PFSK-1 (cell line): ENCODE measurements at regions not wholly inside any gene's neighbourhood (a gene's known extent, or its start where the extent isn't known, plus 50 kb on each side); places are given as distances from the start of the nearest gene placed in this dataset.

Experiments
- FOXP2 ChIP-seq: optimal IDR thresholded peaks from 2 replicates; pipeline ENCODE3; 2011; ENCODE audit warnings: borderline replicate concordance, control low read depth, inconsistent platforms; ENCODE audit not compliant: insufficient read depth; ENCODE audit errors: extremely low read length, extremely low read depth
- POLR2AphosphoS5 ChIP-seq: IDR thresholded peaks from 2 replicates; pipeline ENCODE4 v1.6.1; 2012; ENCODE audit warnings: low read depth, mild to moderate bottlenecking, control low read depth, low read length, moderate library complexity
- SIN3A ChIP-seq: IDR thresholded peaks from 2 replicates; pipeline ENCODE4 v1.6.1; 2012; ENCODE audit warnings: mild to moderate bottlenecking, low read length, moderate library complexity, borderline replicate concordance; ENCODE audit not compliant: insufficient read depth
- TAF1 ChIP-seq: IDR thresholded peaks from 2 replicates; pipeline ENCODE4 v1.6.1; 2012; ENCODE audit warnings: low read length, control low read depth, borderline replicate concordance; ENCODE audit not compliant: insufficient read depth
- TF ChIP-seq, protein P1 (sequence below), 2 experiments: IDR thresholded peaks; 2 replicates each; pipeline versions ENCODE4 v1.6.1 to v1.8.0; 2011 to 2012; ENCODE audit warnings: low read depth in 2 of 2, low read length in 2 of 2, control low read depth in 1 of 2, inconsistent platforms in 1 of 2, mild to moderate bottlenecking in 1 of 2, moderate library complexity in 1 of 2; ENCODE audit not compliant: insufficient read depth in 1 of 2

DNA sequence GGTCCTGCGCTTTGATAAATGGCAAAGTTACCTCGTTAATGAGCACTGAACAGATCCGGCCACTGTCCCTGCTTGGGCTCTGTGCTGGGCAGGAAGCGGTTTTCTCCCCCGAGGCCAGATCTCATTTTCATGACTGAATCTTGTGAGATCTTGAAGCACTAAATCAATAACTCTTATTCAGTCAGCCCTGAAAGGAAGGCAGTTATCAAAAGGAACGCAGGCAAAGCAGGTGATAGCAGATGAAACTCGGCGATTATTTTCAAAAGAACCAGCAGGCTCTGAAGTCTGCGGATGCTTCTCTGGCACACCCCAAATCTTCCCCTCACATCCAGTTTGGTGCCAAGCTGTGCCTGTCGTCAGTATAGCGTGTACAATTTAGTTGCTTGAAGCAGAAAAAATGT, 228.7 kb downstream of the BAMBI start:
- TF ChIP-seq, protein P1, sequence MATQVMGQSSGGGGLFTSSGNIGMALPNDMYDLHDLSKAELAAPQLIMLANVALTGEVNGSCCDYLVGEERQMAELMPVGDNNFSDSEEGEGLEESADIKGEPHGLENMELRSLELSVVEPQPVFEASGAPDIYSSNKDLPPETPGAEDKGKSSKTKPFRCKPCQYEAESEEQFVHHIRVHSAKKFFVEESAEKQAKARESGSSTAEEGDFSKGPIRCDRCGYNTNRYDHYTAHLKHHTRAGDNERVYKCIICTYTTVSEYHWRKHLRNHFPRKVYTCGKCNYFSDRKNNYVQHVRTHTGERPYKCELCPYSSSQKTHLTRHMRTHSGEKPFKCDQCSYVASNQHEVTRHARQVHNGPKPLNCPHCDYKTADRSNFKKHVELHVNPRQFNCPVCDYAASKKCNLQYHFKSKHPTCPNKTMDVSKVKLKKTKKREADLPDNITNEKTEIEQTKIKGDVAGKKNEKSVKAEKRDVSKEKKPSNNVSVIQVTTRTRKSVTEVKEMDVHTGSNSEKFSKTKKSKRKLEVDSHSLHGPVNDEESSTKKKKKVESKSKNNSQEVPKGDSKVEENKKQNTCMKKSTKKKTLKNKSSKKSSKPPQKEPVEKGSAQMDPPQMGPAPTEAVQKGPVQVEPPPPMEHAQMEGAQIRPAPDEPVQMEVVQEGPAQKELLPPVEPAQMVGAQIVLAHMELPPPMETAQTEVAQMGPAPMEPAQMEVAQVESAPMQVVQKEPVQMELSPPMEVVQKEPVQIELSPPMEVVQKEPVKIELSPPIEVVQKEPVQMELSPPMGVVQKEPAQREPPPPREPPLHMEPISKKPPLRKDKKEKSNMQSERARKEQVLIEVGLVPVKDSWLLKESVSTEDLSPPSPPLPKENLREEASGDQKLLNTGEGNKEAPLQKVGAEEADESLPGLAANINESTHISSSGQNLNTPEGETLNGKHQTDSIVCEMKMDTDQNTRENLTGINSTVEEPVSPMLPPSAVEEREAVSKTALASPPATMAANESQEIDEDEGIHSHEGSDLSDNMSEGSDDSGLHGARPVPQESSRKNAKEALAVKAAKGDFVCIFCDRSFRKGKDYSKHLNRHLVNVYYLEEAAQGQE (IDR thresholded peaks at IDR 0.05; ENCODE audit: insufficient read depth in 1 of 2, low read depth in 2 of 2, low read length in 2 of 2), result 0 out of 4 replicates have a peak, but pooled peaks of 1 of the 2 experiments have one; percentile 27
- TF ChIP-seq FOXP2 (no peak), SIN3A (no peak), TAF1 (peak; percentile 9; the same call in 1 of the 2 replicates), POLR2AphosphoS5 (no peak)

DNA sequence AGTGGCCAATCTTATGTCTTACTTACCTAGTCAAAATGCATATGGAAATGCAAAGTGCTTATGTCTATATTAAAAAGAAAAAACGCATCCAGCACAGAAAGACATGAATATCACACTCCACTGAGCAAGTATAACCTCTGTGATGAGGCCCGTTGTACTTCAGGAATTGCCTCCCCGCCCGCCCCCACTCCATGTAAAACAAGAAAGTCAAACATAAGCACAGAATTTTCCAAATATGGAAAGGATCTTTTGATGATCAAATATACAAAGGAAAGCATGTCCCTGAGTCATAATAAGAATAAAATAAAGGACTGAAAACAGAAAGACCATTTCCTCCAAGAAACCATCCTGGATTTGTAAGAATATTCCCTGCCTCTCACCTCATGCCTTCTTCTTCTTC, 229.1 kb downstream of the BAMBI start:
- TF ChIP-seq FOXP2, result no peak
- TF ChIP-seq TAF1, result peak; percentile 0; the same call in 1 of the 2 replicates
- TF ChIP-seq POLR2AphosphoS5, result no peak

DNA sequence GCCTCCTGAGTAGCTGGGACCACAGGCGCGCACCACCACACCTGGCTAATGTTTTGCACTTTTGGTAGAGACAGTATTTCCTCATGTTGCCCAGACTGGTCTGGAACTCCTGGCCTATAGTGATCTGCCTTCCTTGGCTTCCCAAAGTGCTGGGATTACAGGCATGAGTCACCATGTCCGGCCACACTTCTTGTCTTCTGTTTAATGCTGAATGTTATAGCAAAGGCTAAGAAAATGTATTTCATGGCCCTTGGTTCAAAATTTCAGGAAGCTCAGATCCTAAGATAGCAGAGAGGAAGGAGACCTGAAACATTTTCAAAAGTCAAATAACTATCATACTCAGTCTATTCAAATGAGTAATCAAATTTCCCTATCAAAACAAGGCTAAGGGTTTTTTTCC, 229.6 kb downstream of the BAMBI start:
- TF ChIP-seq FOXP2 (no peak), SIN3A (no peak), TAF1 (no peak), POLR2AphosphoS5 (no peak)
- TF ChIP-seq, protein P1 (IDR thresholded peaks at IDR 0.05; ENCODE audit: insufficient read depth in 1 of 2, low read depth in 2 of 2, low read length in 2 of 2), result no peak

DNA sequence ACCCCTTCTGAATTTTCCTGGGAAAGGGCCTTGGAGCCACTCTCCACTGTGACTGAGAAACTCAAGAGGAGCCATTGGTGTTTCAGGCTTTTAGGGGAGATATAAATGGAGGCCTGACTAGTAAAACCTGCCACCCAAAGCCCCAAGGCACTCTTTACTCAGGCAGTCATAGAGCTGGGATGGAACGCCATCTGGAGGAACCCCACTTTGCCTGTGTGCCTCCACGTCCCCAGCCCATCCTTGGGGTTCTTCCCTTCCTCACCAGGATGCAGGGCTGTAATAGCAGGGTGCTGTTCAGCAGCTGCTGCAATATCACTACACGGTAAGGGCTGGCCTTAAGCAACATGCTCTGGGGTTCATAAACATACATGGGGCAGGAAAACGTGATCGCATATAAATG, 232.6 kb downstream of the BAMBI start:
- TF ChIP-seq, protein P1 (IDR thresholded peaks at IDR 0.05; ENCODE audit: insufficient read depth in 1 of 2, low read depth in 2 of 2, low read length in 2 of 2), result no peak
- no peak for TF ChIP-seq TAF1
- no peak for TF ChIP-seq FOXP2
- no peak for TF ChIP-seq SIN3A
- TF ChIP-seq POLR2AphosphoS5, result no peak

DNA sequence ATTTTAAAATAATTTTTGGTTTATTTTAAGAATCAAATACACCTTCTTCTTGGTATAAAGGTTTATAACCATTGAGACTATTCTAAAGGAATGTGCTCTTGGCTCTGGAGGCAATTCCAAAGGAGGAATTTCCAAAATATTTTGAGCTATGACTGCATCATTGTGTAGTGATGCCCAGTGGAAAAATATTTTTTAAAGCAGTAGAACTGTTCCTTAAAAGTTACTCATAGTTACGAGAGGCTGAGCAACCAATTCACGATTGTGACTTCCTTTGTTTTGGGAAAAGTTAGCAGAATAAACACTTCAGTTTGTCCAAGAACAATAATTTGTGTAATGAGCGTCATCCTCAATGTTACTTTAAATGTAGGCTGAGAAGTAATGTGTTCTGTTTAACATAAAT, 233.6 kb downstream of the BAMBI start:
- TF ChIP-seq FOXP2 (no peak), SIN3A (no peak), TAF1 (no peak), POLR2AphosphoS5 (no peak)
- TF ChIP-seq, protein P1 (IDR thresholded peaks at IDR 0.05; ENCODE audit: insufficient read depth in 1 of 2, low read depth in 2 of 2, low read length in 2 of 2), result no peak
